ENCODE measurements at regions not wholly inside any gene's neighbourhood (a gene's known extent, or its start where the extent isn't known, plus 50 kb on each side); places are given as distances from the start of the nearest gene placed in this dataset.

- FAIRE-seq, result no peak
Measured at GRCh38 chr20:54377992-54378773, 97.2 kb upstream of the DOK5 start.

GRCh38 chr20:54379893-54380584, 95.4 kb upstream of the DOK5 start:
- no peak for ATAC-seq
- ChIA-PET CTCF (no interaction called here), POLR2A (no interaction called here)

More at GRCh38 chr20:54377992-54378773, 97.2 kb upstream of the DOK5 start:
- no peak overlapping the region for H3K27ac ChIP-seq
- TF ChIP-seq HOXB13 (CRISPR knock-in tag; IDR thresholded peaks at IDR 0.05; ENCODE audit: low read depth), result no peak
- no peak for TF ChIP-seq FOSL2 (IDR thresholded peaks at IDR 0.05)
- TF ChIP-seq FOSL2 (CRISPR knock-in tag; IDR thresholded peaks at IDR 0.05), result no peak
- TF ChIP-seq PHF8 (IDR thresholded peaks at IDR 0.05; ENCODE audit: borderline replicate concordance, low read depth), result no peak
- no peak for TF ChIP-seq KDM1A (IDR thresholded peaks at IDR 0.05; ENCODE audit: low read depth)
- TF ChIP-seq EP300 (IDR thresholded peaks at IDR 0.05), result no peak
- no peak for DNase-seq (ENCODE audit: low read depth in 1 of 2, low spot score in 1 of 2)
- CTCF ChIA-PET, result interaction anchor here (0.5 kb wide), 1 partner anchor 23 kb away, joined by 4 read pairs; no protein-coding TSS in a partner anchor
- 70% methylated on average over 1 of the region's 1 CpG for WGBS (ENCODE audit: missing lambda C conversion rate)
- POLR2A ChIA-PET, result no interaction called here
- H3K4me1 ChIP-seq, result no peaks in the 10 kb centered on the region
- no peak overlapping the region for H3K4me2 ChIP-seq
- no peak overlapping the region for H3K4me3 ChIP-seq
- H3K9me3 ChIP-seq, result no peaks in the 10 kb centered on the region
- ATAC-seq, result no peak

GRCh38 chr20:54382419-54382818, 93.0 kb upstream of the DOK5 start:
- Histone ChIP-seq H3K4me1 (no peaks in the 10 kb centered on the region), H3K4me3 (no peak overlapping the region), H3K27ac (no peak overlapping the region), H3K4me2 (no peak overlapping the region), H3K9me3 (no peaks in the 10 kb centered on the region)
- CTCF ChIA-PET, result no interaction called here
- TF ChIP-seq ZNF302 (CRISPR knock-in tag; IDR thresholded peaks at IDR 0.05) (no peak), CEBPB (IDR thresholded peaks at IDR 0.05) (no peak), TP53 (CRISPR knock-in tag; IDR thresholded peaks at IDR 0.05) (no peak), HES2 (IDR thresholded peaks at IDR 0.05) (no peak), ZSCAN20 (CRISPR knock-in tag; IDR thresholded peaks at IDR 0.05) (no peak), RFX5 (IDR thresholded peaks at IDR 0.05) (no peak)
- TF ChIP-seq, protein P1, sequence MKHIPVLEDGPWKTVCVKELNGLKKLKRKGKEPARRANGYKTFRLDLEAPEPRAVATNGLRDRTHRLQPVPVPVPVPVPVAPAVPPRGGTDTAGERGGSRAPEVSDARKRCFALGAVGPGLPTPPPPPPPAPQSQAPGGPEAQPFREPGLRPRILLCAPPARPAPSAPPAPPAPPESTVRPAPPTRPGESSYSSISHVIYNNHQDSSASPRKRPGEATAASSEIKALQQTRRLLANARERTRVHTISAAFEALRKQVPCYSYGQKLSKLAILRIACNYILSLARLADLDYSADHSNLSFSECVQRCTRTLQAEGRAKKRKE (CRISPR knock-in tag; IDR thresholded peaks at IDR 0.05; ENCODE audit: low read depth), result no peak
- POLR2A ChIA-PET, result no interaction called here
- ATAC-seq (no peak), FAIRE-seq (no peak), DNase-seq (ENCODE audit: low read depth in 1 of 2, low spot score in 1 of 2) (no peak)
- WGBS (ENCODE audit: missing lambda C conversion rate), result 9% methylated on average over 3 of the region's 3 CpGs

More at GRCh38 chr20:54379893-54380584, 95.4 kb upstream of the DOK5 start:
- H3K4me3 ChIP-seq, result no peak overlapping the region
- WGBS (ENCODE audit: missing lambda C conversion rate), result 47% methylated on average over 7 of the region's 7 CpGs
- no peak overlapping the region for H3K4me2 ChIP-seq
- DNase-seq (ENCODE audit: low read depth in 1 of 2, low spot score in 1 of 2) (no peak), FAIRE-seq (no peak)
- H3K4me1 ChIP-seq, result no peaks in the 10 kb centered on the region
- no peak for TF ChIP-seq POLR2AphosphoS2 (conservative IDR thresholded peaks at IDR 0.05; ENCODE audit: low read length)
- no peak for TF ChIP-seq HES2 (IDR thresholded peaks at IDR 0.05)
- TF ChIP-seq, protein P2, sequence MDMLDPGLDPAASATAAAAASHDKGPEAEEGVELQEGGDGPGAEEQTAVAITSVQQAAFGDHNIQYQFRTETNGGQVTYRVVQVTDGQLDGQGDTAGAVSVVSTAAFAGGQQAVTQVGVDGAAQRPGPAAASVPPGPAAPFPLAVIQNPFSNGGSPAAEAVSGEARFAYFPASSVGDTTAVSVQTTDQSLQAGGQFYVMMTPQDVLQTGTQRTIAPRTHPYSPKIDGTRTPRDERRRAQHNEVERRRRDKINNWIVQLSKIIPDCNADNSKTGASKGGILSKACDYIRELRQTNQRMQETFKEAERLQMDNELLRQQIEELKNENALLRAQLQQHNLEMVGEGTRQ (IDR thresholded peaks at IDR 0.05), result no peak
- TF ChIP-seq FOSB (CRISPR knock-in tag; IDR thresholded peaks at IDR 0.05), result no peak
- TF ChIP-seq HOXB13 (CRISPR knock-in tag; IDR thresholded peaks at IDR 0.05; ENCODE audit: low read depth), result no peak
- TF ChIP-seq HOXB5 (CRISPR knock-in tag; IDR thresholded peaks at IDR 0.05), result no peak
- no peak for TF ChIP-seq ZNF302 (CRISPR knock-in tag; IDR thresholded peaks at IDR 0.05)
- H3K27ac ChIP-seq, result no peak overlapping the region
- H3K9me3 ChIP-seq, result no peaks in the 10 kb centered on the region
